Limb (tissue), 2 donors: ENCODE measurements at regions not wholly inside any gene's neighbourhood (a gene's known extent, or its start where the extent isn't known, plus 50 kb on each side); places are given as distances from the start of the nearest gene placed in this dataset.

Experiments
- DNase-seq, 2 donors: peaks; one replicate each; pipeline ENCODE4 v3.0.0-alpha.2; 2016; ENCODE audit errors: extremely low spot score in 2 of 2

GRCh38 chr9:126151686-126152134 lies 174.9 kb upstream of the MVB12B start:
- DNase-seq: no peak

DNA sequence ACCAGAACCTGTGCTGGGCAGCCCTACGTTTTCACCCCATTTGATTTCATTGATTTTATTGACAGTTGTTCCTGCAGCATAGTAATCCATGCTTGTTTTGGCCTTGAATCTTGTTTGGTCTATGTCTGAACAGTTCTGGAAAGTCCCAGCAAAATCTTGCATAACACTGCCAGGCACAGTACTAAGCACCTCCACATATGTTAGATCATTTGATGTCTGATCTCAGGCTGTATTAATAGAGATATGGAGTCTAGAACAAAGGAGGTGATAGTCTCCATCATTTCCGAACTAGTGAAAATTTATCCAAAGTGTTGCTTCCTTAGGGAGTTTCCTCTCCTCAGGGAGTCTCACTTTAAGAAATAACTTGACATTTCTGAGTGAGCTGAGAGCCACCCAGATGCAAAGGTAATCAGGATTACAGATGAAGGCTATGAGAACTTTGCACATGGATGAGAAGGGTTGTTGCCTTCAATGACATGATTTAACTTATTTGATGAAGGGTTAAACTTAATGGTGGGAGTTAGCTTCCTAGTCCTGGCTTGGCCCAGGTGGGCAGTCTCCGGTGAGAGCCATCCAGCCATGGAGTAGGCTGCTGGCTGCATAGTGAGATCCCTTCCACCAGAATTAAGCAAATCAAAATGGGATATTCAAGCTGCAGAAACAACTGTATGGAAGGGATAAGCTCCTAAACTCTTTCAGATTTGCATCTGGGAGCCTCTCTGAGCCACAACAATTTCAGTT lies 173.8 kb upstream of the MVB12B start:
- no peak for DNase-seq

DNA sequence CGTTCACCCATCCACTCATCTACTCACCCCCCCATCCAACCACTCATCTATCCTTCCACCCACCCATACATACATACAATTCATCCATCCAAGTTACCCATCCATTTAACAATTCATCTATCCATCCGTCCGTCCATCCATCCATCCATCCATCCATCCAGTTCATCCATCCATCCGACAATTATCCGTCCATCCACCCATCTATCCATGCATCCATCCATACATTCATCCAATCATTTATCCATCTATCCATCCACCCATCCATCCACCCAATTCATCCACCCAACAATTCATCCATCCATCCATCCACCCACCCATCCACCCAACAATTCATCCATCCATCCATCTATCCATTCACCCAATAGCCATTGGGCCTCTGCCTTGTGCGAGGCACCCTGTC lies 173.2 kb upstream of the MVB12B start:
- no peak for DNase-seq

- no peak for DNase-seq
Observed at GRCh38 chr9:126154182-126154827, 172.3 kb upstream of the MVB12B start.

GRCh38 chr9:126154869-126155268 lies 171.8 kb upstream of the MVB12B start:
- no peak for DNase-seq

- no peak for DNase-seq
Observed at GRCh38 chr9:126155756-126156664, 170.6 kb upstream of the MVB12B start.

GRCh38 chr9:126156898-126157297 lies 169.7 kb upstream of the MVB12B start:
- DNase-seq: no peak

- DNase-seq: no peak
Observed at GRCh38 chr9:126157423-126157822, 169.2 kb upstream of the MVB12B start.

DNA sequence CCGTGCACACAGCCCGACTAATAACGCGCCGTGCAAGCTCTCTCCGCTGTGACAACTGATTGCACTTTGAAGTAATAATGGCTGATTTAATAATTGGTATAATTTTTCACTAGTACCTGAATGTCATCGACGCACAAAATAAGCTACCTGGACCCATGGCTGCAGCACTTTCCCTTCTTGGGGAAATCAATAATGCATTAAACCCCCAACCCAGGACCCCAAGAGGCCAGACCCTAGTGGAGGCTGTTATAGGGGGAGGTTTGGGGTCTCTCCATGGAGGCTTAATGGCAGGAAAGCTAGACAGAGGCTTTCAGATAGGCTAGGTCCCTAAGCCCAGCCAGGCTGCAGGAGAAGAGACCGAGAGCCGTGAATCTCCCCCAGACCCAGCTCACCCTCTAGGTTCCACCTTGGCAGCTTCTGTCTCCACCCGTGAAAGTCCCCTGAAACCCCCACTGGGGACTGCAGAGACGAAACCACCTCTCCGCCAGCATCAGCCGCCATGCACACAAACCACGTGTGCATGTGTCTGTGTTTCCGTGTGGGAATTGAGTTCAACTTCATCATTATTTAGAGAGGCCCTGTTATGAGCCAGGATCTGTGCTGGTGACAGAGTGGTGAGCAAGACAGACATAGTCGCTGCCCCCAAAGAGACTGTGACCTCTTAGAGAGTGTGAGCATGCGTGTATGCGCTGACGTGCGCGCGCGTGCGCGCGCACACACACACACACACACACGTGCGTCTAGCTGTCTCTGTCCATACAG lies 168.6 kb upstream of the MVB12B start:
- DNase-seq: no peak

GRCh38 chr9:126158588-126159429 lies 167.8 kb upstream of the MVB12B start:
- no peak for DNase-seq

DNA sequence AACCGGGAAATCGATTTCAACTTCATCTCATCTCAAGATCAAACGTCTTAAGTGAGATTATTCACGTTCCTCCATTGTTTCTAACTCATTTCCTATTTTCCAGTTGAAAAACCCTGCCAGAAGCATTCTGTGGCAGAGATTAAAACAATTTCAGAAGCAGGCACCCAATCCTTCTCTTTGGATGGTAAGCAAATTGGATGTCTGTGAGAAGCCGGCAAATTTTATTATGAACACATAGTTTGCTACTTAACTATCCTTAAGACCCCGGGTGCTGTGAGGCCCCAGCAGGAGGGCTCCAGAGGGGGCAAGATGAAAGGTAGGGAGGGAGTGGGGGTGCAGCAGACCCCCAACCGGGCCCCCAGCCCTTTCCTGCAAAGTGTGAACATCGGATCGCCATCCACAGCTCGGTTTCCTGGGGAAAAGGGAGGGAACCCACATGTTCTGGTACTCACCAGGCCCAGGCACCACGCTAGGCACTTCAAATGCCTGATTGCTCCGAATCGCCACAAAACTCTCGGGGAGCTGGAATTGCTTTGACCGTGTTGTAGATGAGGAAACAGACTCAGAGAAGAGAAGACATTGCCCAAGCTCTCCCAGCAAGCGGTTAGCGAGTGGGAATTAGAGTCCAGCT lies 167.1 kb upstream of the MVB12B start:
- no peak for DNase-seq

DNA sequence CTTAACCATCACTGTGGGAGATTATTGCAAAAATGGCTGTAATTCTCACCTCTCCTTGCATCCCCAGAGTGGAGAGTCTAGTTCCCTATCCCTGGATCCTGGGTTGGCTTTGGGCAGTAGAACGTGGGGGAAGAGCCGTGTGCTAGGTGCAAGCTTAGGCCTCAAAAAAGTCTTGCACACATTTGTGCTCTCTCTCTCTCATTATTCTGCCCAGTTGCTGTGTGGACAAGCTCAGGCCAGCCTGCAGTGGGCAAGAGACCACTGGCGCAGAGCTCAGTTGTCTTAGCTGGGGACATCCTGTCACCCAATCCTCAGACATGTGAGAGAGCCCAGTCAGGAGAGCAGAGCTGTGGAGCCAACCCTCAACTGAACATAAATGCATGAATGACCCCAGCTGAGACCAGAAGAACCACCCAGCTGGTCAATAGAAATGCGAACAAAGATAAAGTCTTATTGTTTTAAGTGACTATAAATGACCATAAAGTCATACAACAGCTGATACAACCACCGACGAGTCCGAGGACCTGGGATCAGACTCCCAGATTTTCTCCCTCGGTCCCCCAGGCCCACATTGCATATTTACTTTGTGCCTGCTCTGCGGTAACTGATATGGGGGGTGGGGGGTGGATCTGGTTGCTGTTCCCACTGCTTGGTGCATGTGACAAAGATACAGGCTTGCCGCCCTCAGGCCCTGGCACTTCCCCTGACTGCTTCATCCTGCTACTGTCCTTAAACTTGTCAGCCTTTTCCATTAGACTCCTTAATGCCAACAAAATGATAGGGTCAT lies 166.4 kb upstream of the MVB12B start:
- no peak for DNase-seq

DNA sequence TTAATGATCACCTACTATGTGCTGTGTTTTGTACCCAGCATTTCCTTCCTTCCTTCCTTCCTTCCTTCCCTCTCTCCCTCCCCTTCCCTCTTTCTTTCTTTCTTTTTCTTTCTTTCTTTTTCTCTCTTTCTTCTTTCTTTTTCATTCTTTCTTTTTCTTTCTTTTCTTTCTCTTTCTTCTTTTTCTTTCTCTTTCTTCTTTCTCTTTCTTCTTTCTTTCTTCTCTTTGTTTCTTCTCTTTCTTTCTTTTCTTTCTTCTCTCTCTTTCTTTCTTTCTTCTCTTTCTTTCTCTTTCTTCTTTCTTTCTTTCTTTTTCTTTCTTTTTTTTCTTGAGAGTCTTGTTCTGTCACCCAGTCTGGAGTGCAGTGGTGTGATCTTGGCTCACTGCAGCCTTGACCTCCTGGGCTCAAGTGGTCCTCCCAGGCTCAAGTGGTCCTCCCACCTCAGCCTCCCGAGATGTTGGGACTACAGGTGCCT lies 165.7 kb upstream of the MVB12B start:
- no peak for DNase-seq

GRCh38 chr9:126162611-126163381 lies 163.8 kb upstream of the MVB12B start:
- DNase-seq: no peak

DNA sequence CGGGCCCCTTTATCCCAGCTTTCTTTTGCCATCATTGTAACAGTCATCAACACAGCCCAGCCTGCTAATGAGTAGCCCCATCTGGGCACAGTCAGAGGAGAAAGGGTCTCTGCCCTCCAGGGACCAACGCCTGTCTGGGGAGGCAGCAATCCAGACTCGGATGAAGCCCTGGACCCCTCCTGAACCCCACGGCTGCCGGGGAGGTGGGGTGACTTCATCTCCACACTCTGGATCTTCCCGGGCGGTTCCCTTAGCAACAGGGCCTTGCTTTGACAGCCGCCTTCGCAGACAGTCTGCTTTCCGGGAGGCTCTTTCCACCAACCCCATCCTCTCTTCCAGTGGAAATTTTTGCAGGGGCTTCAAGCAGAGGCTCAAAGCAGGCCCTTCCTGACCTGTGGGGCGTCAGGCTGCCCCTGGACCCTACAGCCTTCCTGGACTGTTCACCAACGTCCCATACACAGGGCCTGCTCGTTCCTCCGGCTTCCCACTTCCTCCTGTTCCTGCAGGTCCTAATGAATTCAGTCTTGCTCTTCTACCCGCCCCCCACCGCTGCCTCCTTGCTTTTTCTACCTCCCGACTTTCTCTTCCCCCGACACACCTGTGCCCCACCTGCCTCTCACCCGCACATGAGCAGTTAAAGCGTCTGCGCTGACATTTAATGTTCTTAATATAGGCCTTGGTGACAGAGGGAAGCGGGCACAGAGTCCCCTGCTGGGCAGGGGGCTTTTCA lies 161.7 kb upstream of the MVB12B start:
- DNase-seq: no peak

- no peak for DNase-seq
Observed at GRCh38 chr9:126165755-126166154, 160.9 kb upstream of the MVB12B start.

DNA sequence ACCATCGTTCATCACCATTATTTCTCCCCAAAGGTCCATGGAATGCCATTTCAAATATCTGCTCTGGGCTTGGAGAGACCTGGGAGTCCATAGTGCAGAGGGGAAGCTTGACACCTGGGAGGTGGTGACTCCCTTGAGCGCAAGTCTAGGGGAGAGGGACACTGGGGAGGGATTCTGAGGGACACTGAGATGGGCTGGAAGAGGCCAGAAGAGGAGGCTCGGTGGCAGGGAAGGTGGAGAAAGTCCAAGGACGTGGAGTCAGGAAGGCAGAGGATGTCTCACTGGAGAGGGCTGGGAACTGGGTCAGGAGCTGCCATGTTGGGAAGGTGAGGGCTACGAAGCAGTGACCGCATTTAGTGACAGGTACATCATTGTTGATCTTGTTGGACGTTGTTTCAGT lies 160.3 kb upstream of the MVB12B start:
- DNase-seq: no peak

DNA sequence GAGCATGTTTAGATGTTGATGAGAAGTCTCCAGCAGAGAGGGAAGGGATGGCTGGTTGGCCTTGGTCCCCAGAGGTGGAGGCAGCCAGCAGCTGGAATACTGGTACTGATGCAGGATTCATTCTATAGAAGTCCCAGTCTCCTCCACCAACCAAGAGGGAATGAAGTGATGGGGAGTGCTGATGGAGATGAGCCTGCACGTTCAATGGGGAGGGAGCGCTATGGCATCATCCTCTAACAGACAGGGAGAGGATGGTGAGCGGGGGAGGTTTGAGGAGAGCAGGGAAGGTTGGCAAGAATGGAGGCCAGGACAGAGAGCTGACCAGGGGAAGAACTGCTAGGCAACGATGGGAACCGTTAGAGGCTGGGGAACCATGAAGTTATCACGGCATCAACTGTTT lies 159.8 kb upstream of the MVB12B start:
- DNase-seq: no peak
